T-cell (primary cell): ENCODE measurements at regions not wholly inside any gene's neighbourhood (a gene's known extent, or its start where the extent isn't known, plus 50 kb on each side); places are given as distances from the start of the nearest gene placed in this dataset.
A peak's percentile ranks its signal among the peaks of the same experiment; 100 is the strongest.

ENCODE experiments used
- ATAC-seq, 4 experiments: fragments of 200-7000 bp in 3 of 4; fragments of 150-1000 bp in 1 of 4; cut with Tn5 transposase; replicated peaks in 1 of 4; 1 replicate in 3 of 4; 2 replicates in 1 of 4; pipeline ENCODE4 v1.10.0; 2021; ENCODE audit warnings: moderate library complexity in 3 of 4, mild to moderate bottlenecking in 2 of 4, moderate number of reproducible peaks in 1 of 4
- CTCF ChIA-PET, 2 donors: fragments of 300-600 bp; sonication (Branson Sonifier 250); formaldehyde crosslinking; loops; one replicate each; lab custom pipeline; 2022; ENCODE audit warnings: antibody characterized with exemption in 2 of 2; lab: Charles Lee
- POLR2A ChIA-PET, 2 donors: fragments of 300-600 bp; sonication (Branson Sonifier 250); formaldehyde crosslinking; loops; one replicate each; lab custom pipeline; 2022; ENCODE audit warnings: antibody characterized with exemption in 2 of 2; lab: Charles Lee
- DNase-seq, 35 experiments: peaks; one replicate each; pipeline versions ENCODE4 v3.0.0 to v3.0.0-alpha.2; 2013 to 2023
- H3K27ac ChIP-seq: one replicate; pipeline ENCODE4 v1.5.1; 2013; ENCODE audit warnings: low read length
- H3K27me3 ChIP-seq, 2 experiments: replicated peaks in 1 of 2; 1 replicate in 1 of 2; 2 replicates in 1 of 2; pipeline versions ENCODE4 v1.6.1 to v1.7.0; 2013; ENCODE audit warnings: low read length in 1 of 2, mixed read lengths in 1 of 2; ENCODE audit not compliant: control insufficient read depth in 2 of 2, insufficient read depth in 2 of 2; ENCODE audit errors: extremely low read depth in 1 of 2
- H3K36me3 ChIP-seq, 2 donors: 1 replicate in 1 of 2; 2 replicates in 1 of 2; pipeline versions ENCODE4 v1.6.1 to v1.7.0; 2013; ENCODE audit warnings: low read length in 1 of 2; ENCODE audit not compliant: control insufficient read depth in 2 of 2, insufficient read depth in 1 of 2; ENCODE audit errors: extremely low read depth in 1 of 2
- H3K4me1 ChIP-seq, 2 experiments: 1 replicate in 1 of 2; 2 replicates in 1 of 2; pipeline versions ENCODE4 v1.6.1 to v1.7.0; 2013; ENCODE audit warnings: low read length in 2 of 2, mixed read lengths in 1 of 2; ENCODE audit not compliant: insufficient read depth in 2 of 2, control insufficient read depth in 1 of 2; ENCODE audit errors: extremely low read depth in 1 of 2
- H3K4me3 ChIP-seq, 2 donors: 1 replicate in 1 of 2; 2 replicates in 1 of 2; pipeline versions ENCODE4 v1.5.1 to v1.7.0; 2013; ENCODE audit warnings: mild to moderate bottlenecking in 2 of 2, low read length in 1 of 2, moderate library complexity in 1 of 2; ENCODE audit not compliant: control insufficient read depth in 1 of 2; ENCODE audit errors: extremely low read depth in 1 of 2
- H3K9me3 ChIP-seq: 2 replicates; pipeline ENCODE4 v1.7.0; 2013
- H3K27ac Mint-ChIP-seq, 2 donors: one replicate each; pipeline ENCODE4 v1.8.0; 2020 to 2021; ENCODE audit warnings: mild to moderate bottlenecking in 2 of 2, mixed read lengths in 2 of 2
- H3K27me3 Mint-ChIP-seq, 2 donors: one replicate each; pipeline ENCODE4 v1.8.0; 2021 to 2022; ENCODE audit warnings: mixed read lengths in 2 of 2
- H3K36me3 Mint-ChIP-seq: one replicate; pipeline ENCODE4 v1.8.0; 2021; ENCODE audit warnings: mixed read lengths
- H3K4me1 Mint-ChIP-seq, 3 donors: one replicate each; pipeline ENCODE4 v1.8.0; 2020 to 2022; ENCODE audit warnings: mixed read lengths in 3 of 3, mild to moderate bottlenecking in 1 of 3
- H3K4me3 Mint-ChIP-seq, 3 donors: one replicate each; pipeline ENCODE4 v1.8.0; 2020 to 2022; ENCODE audit warnings: mild to moderate bottlenecking in 3 of 3, mixed read lengths in 3 of 3, moderate library complexity in 3 of 3
- H3K9me3 Mint-ChIP-seq, 3 donors: one replicate each; pipeline ENCODE4 v1.8.0; 2020 to 2022; ENCODE audit warnings: mixed read lengths in 3 of 3
- WGBS: methylation state at CpG from one replicate; pipeline ENCODE4 v1.1.5; 2013; ENCODE audit warnings: missing lambda C conversion rate; ENCODE audit not compliant: insufficient coverage; 5-methylcytosine and 5-hydroxymethylcytosine counted together

DNA sequence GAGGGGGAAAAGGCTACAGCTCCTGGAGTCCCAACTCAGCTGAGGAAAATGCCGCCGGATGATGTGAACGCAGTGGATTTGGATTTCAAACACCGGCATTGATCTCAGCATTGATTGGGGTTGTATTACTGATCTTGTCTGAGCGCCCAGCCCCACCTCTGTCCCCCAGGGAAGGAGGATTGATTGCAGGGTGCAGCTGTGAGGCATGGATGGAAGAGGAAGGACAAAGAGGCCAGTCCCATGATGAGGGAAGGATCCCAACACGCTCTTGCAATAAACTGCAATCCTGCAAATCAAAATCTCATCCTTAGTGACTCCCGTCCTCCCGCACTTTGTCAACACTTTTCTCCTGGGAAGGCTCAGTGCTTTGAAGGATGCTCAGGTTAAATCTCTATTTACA is 242.3 kb upstream of the PROX1 start:
- H3K4me1 Mint-ChIP-seq = peaks cover 0 to 2% (median 0%) of the 10 kb centered on the region in 3 donors
- POLR2A ChIA-PET = interaction anchor here in 1 of 2 donors (0.7 kb wide), 1 partner anchor 169 kb away, joined by 7 read pairs; no protein-coding TSS in a partner anchor
- Histone ChIP-seq H3K9me3 (no peaks in the 10 kb centered on the region), H3K4me1 (no peaks in the 10 kb centered on the region), H3K36me3 (no peaks in the 10 kb centered on the region), H3K27ac (no peak overlapping the region), H3K27me3 (peaks cover 0 to 2% of the 10 kb centered on the region in 2 experiments), H3K4me3 (no peak overlapping the region)
- no peaks in the 10 kb centered on the region for H3K36me3 Mint-ChIP-seq
- 92% methylated on average over 5 of the region's 8 CpGs for WGBS
- ATAC-seq (no peak), DNase-seq (no peak)
- H3K4me3 Mint-ChIP-seq = no peak overlapping the region
- H3K27me3 Mint-ChIP-seq = no peaks in the 10 kb centered on the region
- CTCF ChIA-PET = no interaction called here
- peaks cover 0 to 4% (median 4%) of the 10 kb centered on the region in 3 donors for H3K9me3 Mint-ChIP-seq
- no peak overlapping the region for H3K27ac Mint-ChIP-seq

DNA sequence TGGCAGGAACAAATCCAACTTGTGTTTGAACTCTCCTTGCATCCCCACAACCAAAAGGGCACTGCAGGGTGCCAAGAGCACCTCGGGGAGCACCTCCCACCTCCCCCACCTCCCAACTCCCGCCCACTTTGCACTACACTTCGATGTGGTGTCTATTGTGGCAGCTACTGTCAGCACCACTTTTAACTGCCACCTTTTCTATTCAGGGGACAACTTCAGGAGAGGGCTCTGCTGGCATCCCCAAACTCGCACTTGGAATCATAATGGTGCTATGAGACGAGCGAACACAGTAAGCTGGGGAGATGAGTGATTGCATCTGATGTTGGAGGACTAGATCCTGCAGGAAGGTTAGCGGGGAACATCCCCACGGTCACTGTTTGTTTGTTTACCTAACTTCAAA is 238.2 kb upstream of the PROX1 start:
- Mint-ChIP-seq H3K36me3 (no peaks in the 10 kb centered on the region), H3K4me1 (peaks cover 0 to 2% (median 0%) of the 10 kb centered on the region in 3 donors), H3K27me3 (no peaks in the 10 kb centered on the region), H3K27ac (no peak overlapping the region), H3K9me3 (peaks cover 0 to 11% (median 6%) of the 10 kb centered on the region in 3 donors), H3K4me3 (no peak overlapping the region)
- ChIA-PET CTCF (no interaction called here), POLR2A (no interaction called here)
- no peaks in the 10 kb centered on the region for H3K27me3 ChIP-seq
- H3K4me1 ChIP-seq = no peaks in the 10 kb centered on the region
- ATAC-seq (no peak), DNase-seq (no peak)
- no peak overlapping the region for H3K27ac ChIP-seq
- H3K9me3 ChIP-seq = no peaks in the 10 kb centered on the region
- H3K36me3 ChIP-seq = no peaks in the 10 kb centered on the region
- 56% methylated on average over 3 of the region's 8 CpGs for WGBS
- H3K4me3 ChIP-seq = no peak overlapping the region

- no peaks in the 10 kb centered on the region for H3K36me3 ChIP-seq
- H3K4me1 Mint-ChIP-seq = peaks cover 0 to 2% (median 0%) of the 10 kb centered on the region in 3 donors
- WGBS = 51% methylated on average over 3 of the region's 6 CpGs
- H3K4me3 ChIP-seq = no peak overlapping the region
- DNase-seq (no peak), ATAC-seq (no peak)
- H3K9me3 Mint-ChIP-seq = peaks cover 0 to 13% (median 6%) of the 10 kb centered on the region in 3 donors
- H3K27me3 ChIP-seq = no peaks in the 10 kb centered on the region
- POLR2A ChIA-PET = no interaction called here
- H3K4me1 ChIP-seq = no peaks in the 10 kb centered on the region
- H3K27ac ChIP-seq = no peak overlapping the region
- H3K27ac Mint-ChIP-seq = no peak overlapping the region
- no peaks in the 10 kb centered on the region for H3K36me3 Mint-ChIP-seq
- CTCF ChIA-PET = interaction anchor here in 1 of 2 donors (0.6 kb wide), 1 partner anchor 18 kb away, joined by 4 read pairs; no protein-coding TSS in a partner anchor
- H3K9me3 ChIP-seq = no peaks in the 10 kb centered on the region
- H3K4me3 Mint-ChIP-seq = no peak overlapping the region
- H3K27me3 Mint-ChIP-seq = no peaks in the 10 kb centered on the region
Observed at GRCh38 chr1:213750231-213751063, 237.3 kb upstream of the PROX1 start.

DNA sequence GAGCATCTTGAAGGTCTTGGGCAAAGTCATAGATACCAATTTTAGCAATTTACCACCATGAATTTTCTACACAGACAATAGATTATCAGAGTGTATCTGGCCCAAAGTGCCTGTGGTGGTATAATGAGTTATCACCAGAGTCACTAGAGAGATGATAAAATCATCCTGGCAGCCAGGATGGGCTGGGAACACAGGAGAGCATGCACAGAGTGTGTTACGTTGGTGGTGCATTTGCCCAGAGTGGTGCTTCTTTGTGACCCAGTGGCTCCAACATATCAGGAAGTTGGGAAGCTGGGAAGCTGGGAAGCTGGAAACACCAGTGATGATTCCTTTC is 236.7 kb upstream of the PROX1 start:
- H3K36me3 Mint-ChIP-seq = no peaks in the 10 kb centered on the region
- WGBS = no CpG with 5 or more reads among the region's 1 CpG
- H3K27me3 Mint-ChIP-seq = no peaks in the 10 kb centered on the region

DNA sequence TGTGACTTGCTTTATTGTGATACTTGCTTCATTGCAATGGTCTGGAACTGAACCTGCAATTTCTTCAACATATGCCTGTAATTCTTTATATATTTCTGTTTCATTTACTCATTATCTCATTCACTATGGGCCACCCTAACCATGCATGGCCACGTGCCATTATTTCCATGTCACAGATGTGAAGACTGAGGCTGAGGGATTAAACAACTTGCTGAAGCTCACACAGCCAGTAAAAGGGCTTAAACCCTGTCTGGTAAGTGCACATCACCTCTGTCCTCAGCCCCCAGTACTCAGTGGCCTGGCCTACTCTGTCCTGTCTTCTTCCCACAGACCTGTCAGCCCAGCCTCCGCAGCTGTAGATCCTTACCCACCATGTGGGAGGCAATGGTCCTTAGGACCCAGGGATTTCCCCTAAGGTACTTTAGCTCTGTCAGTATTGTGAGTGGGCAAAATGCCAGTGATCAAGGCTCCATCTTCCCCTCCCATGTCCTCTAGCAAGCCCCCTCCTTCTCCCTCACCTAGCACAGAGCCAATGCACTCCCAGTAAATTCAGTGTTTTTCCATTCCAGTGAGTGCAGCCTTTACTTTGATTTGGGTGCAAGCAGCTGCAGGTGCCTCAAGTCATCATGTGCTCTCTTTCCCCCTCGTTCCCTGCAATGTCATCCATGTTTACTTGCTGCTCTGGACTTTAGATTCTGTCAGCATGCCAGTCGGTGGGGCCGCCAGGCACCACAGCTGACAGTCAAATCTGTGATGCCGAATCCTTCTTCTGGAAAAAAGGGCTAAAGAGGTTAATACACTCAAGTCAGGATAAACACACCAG is 228.2 kb upstream of the PROX1 start:
- DNase-seq = no peak
- ChIA-PET POLR2A (no interaction called here), CTCF (no interaction called here)
- Histone ChIP-seq H3K4me3 (no peak overlapping the region), H3K27ac (no peak overlapping the region), H3K36me3 (no peaks in the 10 kb centered on the region), H3K27me3 (no peaks in the 10 kb centered on the region), H3K4me1 (peaks cover 11 to 12% of the 10 kb centered on the region in 2 experiments), H3K9me3 (no peaks in the 10 kb centered on the region)
- no peak for ATAC-seq
- peaks cover 0 to 9% (median 0%) of the 10 kb centered on the region in 3 donors for H3K9me3 Mint-ChIP-seq
- H3K36me3 Mint-ChIP-seq = no peaks in the 10 kb centered on the region
- no peaks in the 10 kb centered on the region for H3K27me3 Mint-ChIP-seq
- no CpG with 5 or more reads among the region's 6 CpGs for WGBS
- H3K27ac Mint-ChIP-seq = no peak overlapping the region
- H3K4me1 Mint-ChIP-seq = peaks cover 12 to 20% (median 12%) of the 10 kb centered on the region in 3 donors
- no peak overlapping the region for H3K4me3 Mint-ChIP-seq

More for the DNA sequence above, 236.7 kb upstream of the PROX1 start:
- no peak overlapping the region for H3K4me3 Mint-ChIP-seq
- Histone ChIP-seq H3K4me1 (no peaks in the 10 kb centered on the region), H3K27me3 (no peaks in the 10 kb centered on the region), H3K27ac (no peak overlapping the region), H3K36me3 (no peaks in the 10 kb centered on the region), H3K4me3 (no peak overlapping the region), H3K9me3 (no peaks in the 10 kb centered on the region)
- ChIA-PET CTCF (no interaction called here), POLR2A (no interaction called here)
- ATAC-seq = no peak
- H3K9me3 Mint-ChIP-seq = peaks cover 0 to 13% (median 6%) of the 10 kb centered on the region in 3 donors
- H3K27ac Mint-ChIP-seq = no peak overlapping the region
- H3K4me1 Mint-ChIP-seq = peaks cover 0 to 2% (median 0%) of the 10 kb centered on the region in 3 donors
- DNase-seq = no peak

- WGBS = 15% methylated on average over 3 of the region's 7 CpGs
- Histone ChIP-seq H3K9me3 (no peaks in the 10 kb centered on the region), H3K27ac (no peak overlapping the region), H3K4me1 (peaks cover 11 to 12% of the 10 kb centered on the region in 2 experiments), H3K27me3 (no peaks in the 10 kb centered on the region), H3K4me3 (no peak overlapping the region), H3K36me3 (no peaks in the 10 kb centered on the region)
- Mint-ChIP-seq H3K4me3 (peak overlapping the region; percentile 25 to 64 (median 53)), H3K4me1 (peaks cover 12 to 20% (median 12%) of the 10 kb centered on the region in 3 donors), H3K27me3 (no peaks in the 10 kb centered on the region), H3K27ac (peak overlapping the region; percentile 80 to 85), H3K36me3 (no peaks in the 10 kb centered on the region), H3K9me3 (peaks cover 0 to 12% (median 0%) of the 10 kb centered on the region in 3 donors)
- ATAC-seq (peak; percentile 98 to 100 (median 100)), DNase-seq (peak in 32 of 35 experiments; percentile 1 to 65 (median 29))
- CTCF ChIA-PET = no interaction called here
- POLR2A ChIA-PET = no interaction called here
Observed at GRCh38 chr1:213761845-213762407, 225.8 kb upstream of the PROX1 start.
